HG03280 (cell line): ENCODE measurements at regions not wholly inside any gene's neighbourhood (a gene's known extent, or its start where the extent isn't known, plus 50 kb on each side); places are given as distances from the start of the nearest gene placed in this dataset.

Experiments used
- ATAC-seq: cut with Tn5 transposase; IDR thresholded peaks from one replicate; pipeline ENCODE4 v1.9.1; 2021; ENCODE audit warnings: mild to moderate bottlenecking, moderate library complexity; ENCODE audit not compliant: unreplicated experiment

GRCh38 chr16:6035161-6035560 is 937.6 kb upstream of the EEF2KMT start:
- ATAC-seq = no peak

- no peak for ATAC-seq
Measured at GRCh38 chr16:6034511-6034910, 936.9 kb upstream of the EEF2KMT start.

DNA sequence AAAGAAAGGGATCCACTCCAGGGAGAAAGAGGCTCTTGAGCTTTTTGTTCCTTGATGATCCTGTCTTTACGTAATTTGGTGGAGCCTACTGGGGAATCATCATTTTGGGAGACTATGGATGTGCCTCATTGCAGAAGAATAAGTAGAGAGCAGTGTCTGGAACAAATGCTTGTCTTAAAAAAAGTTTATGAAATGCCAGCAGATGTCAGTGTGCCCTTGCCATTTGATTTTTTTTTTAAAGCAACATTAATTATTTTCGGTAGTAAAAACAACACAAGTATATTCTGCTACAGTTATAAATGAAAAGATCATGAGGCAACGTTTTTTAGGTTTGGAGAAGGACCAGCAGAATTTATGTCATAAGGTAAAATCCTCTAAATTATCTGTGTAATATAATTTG is 934.8 kb upstream of the EEF2KMT start:
- ATAC-seq = no peak

- no peak for ATAC-seq
Measured at GRCh38 chr16:6031567-6031966, 934.0 kb upstream of the EEF2KMT start.

- no peak for ATAC-seq
Measured at GRCh38 chr16:6031102-6031501, 933.5 kb upstream of the EEF2KMT start.

GRCh38 chr16:6027733-6028132 is 930.1 kb upstream of the EEF2KMT start:
- no peak for ATAC-seq

- ATAC-seq = no peak
Measured at GRCh38 chr16:6023449-6023848, 925.9 kb upstream of the EEF2KMT start.

DNA sequence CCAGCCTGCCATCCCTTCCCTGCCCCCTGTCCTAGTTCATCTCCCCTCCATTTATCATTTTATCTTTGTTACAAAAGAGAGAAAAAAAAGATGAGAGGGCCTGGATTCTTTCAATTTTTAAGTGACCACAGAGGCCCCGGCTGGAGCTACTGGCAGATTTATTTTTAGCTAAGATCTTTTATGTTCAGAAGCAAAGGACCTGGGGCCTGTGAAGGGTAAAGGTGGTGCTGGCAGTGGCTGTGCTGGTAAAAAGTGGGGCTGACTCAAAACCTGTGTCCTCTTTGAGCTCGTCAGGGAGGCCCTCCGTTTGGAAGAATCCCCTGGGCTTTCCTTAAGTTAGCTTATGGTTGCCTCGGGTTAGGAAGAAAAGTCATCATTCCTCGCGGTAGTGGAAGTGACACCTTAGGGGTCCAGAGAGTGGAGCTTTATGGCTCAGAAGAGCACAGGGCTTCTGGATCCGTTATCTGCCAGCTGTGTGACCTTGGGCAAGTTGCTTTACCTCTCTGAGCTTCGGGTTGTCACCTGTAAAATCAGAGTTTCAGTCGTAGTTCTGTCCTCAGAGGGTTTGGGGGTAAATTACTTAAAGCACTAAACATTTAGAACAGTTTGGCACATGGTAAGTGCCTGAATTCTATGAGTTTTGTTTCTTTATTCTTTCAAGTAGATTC is 923.8 kb upstream of the EEF2KMT start:
- no peak for ATAC-seq

GRCh38 chr16:6020162-6020985 is 922.8 kb upstream of the EEF2KMT start:
- ATAC-seq = no peak

GRCh38 chr16:6019490-6019991 is 921.9 kb upstream of the EEF2KMT start:
- ATAC-seq = no peak

GRCh38 chr16:6018848-6019489 is 921.4 kb upstream of the EEF2KMT start:
- ATAC-seq = no peak

GRCh38 chr16:6016530-6017184 is 919.1 kb upstream of the EEF2KMT start:
- ATAC-seq = no peak

- no peak for ATAC-seq
Measured at GRCh38 chr16:6012716-6013115, 915.1 kb upstream of the EEF2KMT start.

- ATAC-seq = no peak
Measured at GRCh38 chr16:6009151-6009550, 911.6 kb upstream of the EEF2KMT start.

- no peak for ATAC-seq
Measured at GRCh38 chr16:6008670-6009069, 911.1 kb upstream of the EEF2KMT start.

DNA sequence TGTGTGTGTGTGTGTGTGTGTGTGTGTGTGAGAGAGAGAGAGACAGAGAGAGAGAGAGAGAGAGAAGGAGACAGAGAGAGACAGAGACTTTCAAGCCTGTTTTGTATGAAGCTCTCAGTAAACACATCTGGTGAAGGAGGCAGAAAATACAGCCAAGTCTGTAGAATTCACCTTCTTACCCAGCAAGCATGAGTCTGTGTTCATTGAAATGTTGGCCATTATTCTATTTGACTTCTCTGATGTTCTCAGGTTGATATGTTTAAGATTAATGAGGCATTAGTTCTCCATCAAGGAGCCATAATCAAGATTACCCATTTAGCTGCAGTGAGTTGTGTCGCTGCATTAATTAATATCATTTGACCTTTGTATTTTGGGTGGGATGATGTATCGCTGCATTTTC is 895.8 kb upstream of the EEF2KMT start:
- ATAC-seq = no peak

- no peak for ATAC-seq
Measured at GRCh38 chr16:5982979-5983378, 885.4 kb upstream of the EEF2KMT start.

DNA sequence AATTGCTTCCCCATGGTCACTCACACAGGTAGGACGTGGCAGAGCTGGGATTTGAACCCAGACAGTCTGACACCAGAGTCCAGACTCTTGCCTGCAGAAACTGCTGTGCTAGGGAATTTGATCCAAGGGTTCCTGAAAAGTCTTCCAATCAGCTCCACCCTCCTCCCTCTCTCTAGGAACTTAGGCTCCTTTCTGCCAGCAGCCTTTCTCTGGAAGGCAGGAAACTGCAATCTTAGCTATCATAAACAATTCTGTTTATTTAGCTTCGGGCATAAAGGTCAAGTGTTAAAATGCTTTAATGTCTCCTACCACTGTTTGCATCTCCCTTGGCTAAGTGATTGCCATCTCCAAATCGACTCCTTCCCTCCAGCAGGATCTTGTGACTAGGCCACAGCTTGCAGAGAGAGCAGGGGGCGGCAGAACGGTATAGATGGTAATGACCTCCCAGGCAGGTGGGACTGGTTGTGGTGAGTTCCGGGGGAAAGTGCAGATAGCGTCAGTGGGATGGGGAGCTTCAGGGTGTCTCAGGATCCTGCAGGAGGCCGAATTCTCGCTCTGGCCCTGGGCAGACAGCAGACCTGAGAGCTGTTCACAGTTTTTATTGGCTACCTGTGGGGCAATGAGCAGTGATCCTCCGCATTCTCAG is 882.4 kb upstream of the EEF2KMT start:
- no peak for ATAC-seq

DNA sequence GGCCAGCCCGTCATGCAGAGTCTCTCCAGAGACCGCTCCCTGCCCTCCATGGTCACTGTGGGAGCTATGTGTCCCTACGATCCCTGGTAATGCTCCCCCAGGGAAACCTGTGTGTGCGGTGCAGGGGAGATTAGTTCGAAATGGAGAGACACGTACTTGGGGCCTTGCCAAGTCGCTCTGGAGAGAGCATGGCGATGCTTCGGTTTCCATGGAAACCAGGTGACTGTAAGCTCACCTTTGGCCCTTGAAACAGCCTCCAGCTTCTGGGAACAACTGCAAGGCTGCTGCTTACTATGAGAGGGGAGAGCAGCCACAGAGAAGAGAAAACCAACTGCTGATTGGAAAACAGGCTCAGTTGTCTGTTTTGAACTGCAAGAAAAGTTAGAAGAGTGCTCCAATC is 879.7 kb upstream of the EEF2KMT start:
- ATAC-seq = no peak

DNA sequence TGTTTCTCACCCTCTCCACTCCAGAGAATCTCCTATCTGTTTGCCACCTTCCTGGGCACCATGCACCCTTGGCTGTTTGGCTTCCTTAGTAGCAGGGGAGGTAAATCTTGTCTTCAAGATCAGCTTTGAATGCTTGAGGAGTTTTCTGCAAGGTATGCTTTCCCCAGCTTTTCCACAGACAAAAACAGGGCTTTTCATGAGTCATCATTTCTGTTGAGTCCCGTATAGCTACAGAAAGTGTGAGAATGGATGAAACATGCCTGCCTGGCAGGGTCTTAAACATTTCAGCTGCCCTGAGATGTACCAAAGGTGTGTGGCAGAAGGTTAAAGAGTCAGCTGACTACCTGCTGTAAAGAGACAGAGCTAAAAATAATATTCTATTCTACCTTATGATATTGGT is 875.2 kb upstream of the EEF2KMT start:
- no peak for ATAC-seq

DNA sequence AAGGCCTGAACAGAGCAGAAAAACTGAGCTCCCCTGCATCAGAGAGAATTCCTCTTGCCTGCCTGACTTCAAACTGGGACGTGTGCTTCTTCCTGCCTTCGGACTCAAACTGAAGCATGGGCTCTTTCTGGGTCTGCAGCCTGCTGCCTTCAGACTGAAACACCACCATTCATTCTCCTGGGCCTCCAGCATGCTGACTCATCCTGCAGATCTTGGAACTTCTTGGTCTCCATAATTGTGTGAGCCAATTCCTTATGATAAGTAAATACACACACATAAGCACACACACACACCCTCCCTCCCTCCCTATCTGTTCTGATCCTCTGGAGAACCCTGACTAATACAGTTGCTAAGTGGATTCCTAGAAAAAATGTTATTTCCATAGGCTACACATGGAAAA is 874.3 kb upstream of the EEF2KMT start:
- ATAC-seq = no peak
